Activated naive CD4-positive, alpha-beta T cell treated with anti-CD3 and anti-CD28 coated beads for 36 hours (primary cell): ENCODE measurements at regions not wholly inside any gene's neighbourhood (a gene's known extent, or its start where the extent isn't known, plus 50 kb on each side); places are given as distances from the start of the nearest gene placed in this dataset.

Experiments
- CTCF ChIA-PET: fragments of 350-600 bp; sonication (Branson Sonifier 250); formaldehyde crosslinking; loops from one replicate; lab custom pipeline; 2021; ENCODE audit warnings: antibody characterized with exemption; lab: Charles Lee
- DNase-seq: peaks from one replicate; pipeline ENCODE4 v3.0.0-alpha.2; 2020
- H3K27ac Mint-ChIP-seq: one replicate; pipeline ENCODE4 v1.8.0; 2021; ENCODE audit warnings: mild to moderate bottlenecking, mixed read lengths
- H3K27me3 Mint-ChIP-seq: one replicate; pipeline ENCODE4 v1.8.0; 2021; ENCODE audit warnings: low read depth, mixed read lengths
- H3K36me3 Mint-ChIP-seq: one replicate; pipeline ENCODE4 v1.8.0; 2021; ENCODE audit warnings: low read depth, mixed read lengths
- H3K4me1 Mint-ChIP-seq: one replicate; pipeline ENCODE4 v1.8.0; 2021; ENCODE audit warnings: low read depth, mixed read lengths
- H3K4me3 Mint-ChIP-seq: one replicate; pipeline ENCODE4 v1.8.0; 2021; ENCODE audit warnings: mild to moderate bottlenecking, moderate library complexity, mixed read lengths
- H3K9me3 Mint-ChIP-seq: one replicate; pipeline ENCODE4 v1.8.0; 2021; ENCODE audit warnings: mixed read lengths
- intact Hi-C: fragments of 100-400 bp; cut with micrococcal nuclease; formaldehyde crosslinking; loops from one replicate; pipeline ENCODE4 v1.15.1; 2023

- intact Hi-C loops: no loop called here
- no peaks in the 10 kb centered on the region for H3K36me3 Mint-ChIP-seq
- no peak overlapping the region for H3K4me3 Mint-ChIP-seq
- no peak overlapping the region for H3K27ac Mint-ChIP-seq
- DNase-seq: no peak
- CTCF ChIA-PET: interaction anchor here (1.1 kb wide), 1 partner anchor 42 kb away, joined by 3 read pairs; no protein-coding TSS in a partner anchor
- no peaks in the 10 kb centered on the region for H3K9me3 Mint-ChIP-seq
- no peaks in the 10 kb centered on the region for H3K27me3 Mint-ChIP-seq
- H3K4me1 Mint-ChIP-seq: no peaks in the 10 kb centered on the region
Observed at GRCh38 chr2:217749008-217749407, 253.8 kb downstream of the TNS1 start.

- no peaks in the 10 kb centered on the region for H3K9me3 Mint-ChIP-seq
- no peaks in the 10 kb centered on the region for H3K4me1 Mint-ChIP-seq
- intact Hi-C loops: no loop called here
- H3K27me3 Mint-ChIP-seq: no peaks in the 10 kb centered on the region
- H3K27ac Mint-ChIP-seq: no peak overlapping the region
- H3K36me3 Mint-ChIP-seq: no peaks in the 10 kb centered on the region
- no peak overlapping the region for H3K4me3 Mint-ChIP-seq
- CTCF ChIA-PET: no interaction called here
- DNase-seq: no peak
Observed at GRCh38 chr2:217746808-217747207, 256.0 kb downstream of the TNS1 start.

- no peak overlapping the region for H3K4me3 Mint-ChIP-seq
- CTCF ChIA-PET: interaction anchor here (0.6 kb wide), 1 partner anchor 234 kb away, joined by 3 read pairs; no protein-coding TSS in a partner anchor
- H3K27me3 Mint-ChIP-seq: no peaks in the 10 kb centered on the region
- no peaks in the 10 kb centered on the region for H3K9me3 Mint-ChIP-seq
- intact Hi-C loops: no loop called here
- no peak overlapping the region for H3K27ac Mint-ChIP-seq
- no peaks in the 10 kb centered on the region for H3K4me1 Mint-ChIP-seq
- H3K36me3 Mint-ChIP-seq: no peaks in the 10 kb centered on the region
- DNase-seq: no peak
Observed at GRCh38 chr2:217743966-217744761, 258.6 kb downstream of the TNS1 start.

- Mint-ChIP-seq H3K36me3 (no peaks in the 10 kb centered on the region), H3K27ac (no peak overlapping the region), H3K4me3 (no peak overlapping the region), H3K4me1 (no peaks in the 10 kb centered on the region), H3K9me3 (no peaks in the 10 kb centered on the region), H3K27me3 (no peaks in the 10 kb centered on the region)
- no peak for DNase-seq
- CTCF ChIA-PET: no interaction called here
- intact Hi-C loops: no loop called here
Observed at GRCh38 chr2:217743407-217743806, 259.4 kb downstream of the TNS1 start.

- no peaks in the 10 kb centered on the region for H3K9me3 Mint-ChIP-seq
- no peaks in the 10 kb centered on the region for H3K4me1 Mint-ChIP-seq
- CTCF ChIA-PET: no interaction called here
- H3K4me3 Mint-ChIP-seq: no peak overlapping the region
- no peaks in the 10 kb centered on the region for H3K36me3 Mint-ChIP-seq
- no peak for DNase-seq
- H3K27me3 Mint-ChIP-seq: no peaks in the 10 kb centered on the region
- H3K27ac Mint-ChIP-seq: no peak overlapping the region
- intact Hi-C loops: no loop called here
Observed at GRCh38 chr2:217742841-217743240, 260.0 kb downstream of the TNS1 start.

GRCh38 chr2:217742276-217742675 lies 260.5 kb downstream of the TNS1 start:
- CTCF ChIA-PET: no interaction called here
- H3K4me1 Mint-ChIP-seq: no peaks in the 10 kb centered on the region
- H3K27me3 Mint-ChIP-seq: no peaks in the 10 kb centered on the region
- no peak for DNase-seq
- intact Hi-C loops: no loop called here
- no peaks in the 10 kb centered on the region for H3K36me3 Mint-ChIP-seq
- H3K9me3 Mint-ChIP-seq: no peaks in the 10 kb centered on the region
- no peak overlapping the region for H3K4me3 Mint-ChIP-seq
- no peak overlapping the region for H3K27ac Mint-ChIP-seq

- intact Hi-C loops: no loop called here
- CTCF ChIA-PET: interaction anchor here (1.1 kb wide), 1 partner anchor 41 kb away, joined by 4 read pairs; no protein-coding TSS in a partner anchor
- DNase-seq: no peak
- Mint-ChIP-seq H3K36me3 (no peaks in the 10 kb centered on the region), H3K27ac (no peak overlapping the region), H3K9me3 (no peaks in the 10 kb centered on the region), H3K27me3 (no peaks in the 10 kb centered on the region), H3K4me3 (no peak overlapping the region), H3K4me1 (no peaks in the 10 kb centered on the region)
Observed at GRCh38 chr2:217741381-217741955, 261.3 kb downstream of the TNS1 start.

- no peaks in the 10 kb centered on the region for H3K27me3 Mint-ChIP-seq
- intact Hi-C loops: no loop called here
- CTCF ChIA-PET: interaction anchor here (1.1 kb wide), 1 partner anchor 42 kb away, joined by 4 read pairs; no protein-coding TSS in a partner anchor
- no peak overlapping the region for H3K4me3 Mint-ChIP-seq
- no peaks in the 10 kb centered on the region for H3K9me3 Mint-ChIP-seq
- H3K36me3 Mint-ChIP-seq: no peaks in the 10 kb centered on the region
- H3K27ac Mint-ChIP-seq: no peak overlapping the region
- no peak for DNase-seq
- H3K4me1 Mint-ChIP-seq: no peaks in the 10 kb centered on the region
Observed at GRCh38 chr2:217740756-217741155, 262.0 kb downstream of the TNS1 start.

- H3K36me3 Mint-ChIP-seq: no peaks in the 10 kb centered on the region
- H3K4me1 Mint-ChIP-seq: peaks cover 4% of the 10 kb centered on the region
- H3K27me3 Mint-ChIP-seq: no peaks in the 10 kb centered on the region
- H3K9me3 Mint-ChIP-seq: no peaks in the 10 kb centered on the region
- intact Hi-C loops: no loop called here
- no peak overlapping the region for H3K4me3 Mint-ChIP-seq
- no peak overlapping the region for H3K27ac Mint-ChIP-seq
- CTCF ChIA-PET: interaction anchor here (0.7 kb wide), 2 partner anchors 160 to 1222 kb away, joined by 3 read pairs; no protein-coding TSS in a partner anchor
- no peak for DNase-seq
Observed at GRCh38 chr2:217740178-217740577, 262.6 kb downstream of the TNS1 start.

- Mint-ChIP-seq H3K36me3 (no peaks in the 10 kb centered on the region), H3K27me3 (no peaks in the 10 kb centered on the region)
- intact Hi-C loops: no loop called here
Observed at GRCh38 chr2:217739741-217740140, 263.1 kb downstream of the TNS1 start.

GRCh38 chr2:217738061-217738460 lies 264.7 kb downstream of the TNS1 start:
- CTCF ChIA-PET: no interaction called here
- intact Hi-C loops: no loop called here
- peaks cover 16% of the 10 kb centered on the region for H3K4me1 Mint-ChIP-seq
- H3K36me3 Mint-ChIP-seq: no peaks in the 10 kb centered on the region
- no peaks in the 10 kb centered on the region for H3K27me3 Mint-ChIP-seq
- H3K9me3 Mint-ChIP-seq: no peaks in the 10 kb centered on the region
- DNase-seq: no peak
- no peak overlapping the region for H3K27ac Mint-ChIP-seq
- H3K4me3 Mint-ChIP-seq: no peak overlapping the region

More at GRCh38 chr2:217739741-217740140, 263.1 kb downstream of the TNS1 start:
- no peak for DNase-seq
- H3K4me3 Mint-ChIP-seq: no peak overlapping the region
- CTCF ChIA-PET: interaction anchor here (0.7 kb wide), 3 partner anchors 27 to 1221 kb away, joined by 3 read pairs; no protein-coding TSS in a partner anchor
- peaks cover 8% of the 10 kb centered on the region for H3K4me1 Mint-ChIP-seq
- no peak overlapping the region for H3K27ac Mint-ChIP-seq
- H3K9me3 Mint-ChIP-seq: no peaks in the 10 kb centered on the region

- no peaks in the 10 kb centered on the region for H3K27me3 Mint-ChIP-seq
- intact Hi-C loops: no loop called here
- no peak for DNase-seq
- no peaks in the 10 kb centered on the region for H3K36me3 Mint-ChIP-seq
- peaks cover 16% of the 10 kb centered on the region for H3K4me1 Mint-ChIP-seq
- CTCF ChIA-PET: no interaction called here
- H3K9me3 Mint-ChIP-seq: no peaks in the 10 kb centered on the region
- H3K27ac Mint-ChIP-seq: no peak overlapping the region
- H3K4me3 Mint-ChIP-seq: no peak overlapping the region
Observed at GRCh38 chr2:217736776-217737550, 265.8 kb downstream of the TNS1 start.
